HEK293 (cell line): ENCODE measurements at regions not wholly inside any gene's neighbourhood (a gene's known extent, or its start where the extent isn't known, plus 50 kb on each side); places are given as distances from the start of the nearest gene placed in this dataset.

Source experiments
- GLI4 ChIP-seq: fragments of 450-650 bp; formaldehyde crosslinking; IDR thresholded peaks from 2 replicates; pipeline ENCODE4 v1.5.1; 2016; ENCODE audit warnings: missing biosample characterization, missing genetic modification characterization
- KLF16 ChIP-seq: fragments of 450-650 bp; formaldehyde crosslinking; IDR thresholded peaks from 2 replicates; pipeline ENCODE4 v1.5.1; 2017; ENCODE audit warnings: missing biosample characterization, missing genetic modification characterization
- PRDM1 ChIP-seq: fragments of 450-650 bp; formaldehyde crosslinking; IDR thresholded peaks from 2 replicates; pipeline ENCODE4; 2016; ENCODE audit warnings: missing biosample characterization, missing genetic modification characterization
- WT1 ChIP-seq: fragments of 450-650 bp; formaldehyde crosslinking; IDR thresholded peaks from 2 replicates; pipeline ENCODE4 v1.5.1; 2016; ENCODE audit warnings: missing biosample characterization, missing genetic modification characterization
- ZIC2 ChIP-seq: fragments of 450-650 bp; formaldehyde crosslinking; IDR thresholded peaks from 2 replicates; pipeline ENCODE4 v1.5.1; 2016; ENCODE audit warnings: missing biosample characterization, missing genetic modification characterization
- ZNF19 ChIP-seq: fragments of 450-650 bp; formaldehyde crosslinking; IDR thresholded peaks from 2 replicates; pipeline ENCODE4; 2016; ENCODE audit warnings: missing biosample characterization, missing genetic modification characterization, low read depth
- ZNF23 ChIP-seq: fragments of 450-650 bp; formaldehyde crosslinking; IDR thresholded peaks from 2 replicates; pipeline ENCODE4 v1.5.1; 2016; ENCODE audit warnings: missing biosample characterization, missing genetic modification characterization, borderline replicate concordance
- ZNF248 ChIP-seq: fragments of 450-650 bp; formaldehyde crosslinking; IDR thresholded peaks from 2 replicates; pipeline ENCODE4 v1.5.1; 2017; ENCODE audit warnings: missing biosample characterization, missing genetic modification characterization
- ZNF266 ChIP-seq: fragments of 450-650 bp; formaldehyde crosslinking; IDR thresholded peaks from 2 replicates; pipeline ENCODE4 v1.5.1; 2016; ENCODE audit warnings: missing biosample characterization, missing genetic modification characterization, low read depth
- ZNF311 ChIP-seq: fragments of 450-650 bp; formaldehyde crosslinking; IDR thresholded peaks from 2 replicates; pipeline ENCODE4 v1.5.1; 2017; ENCODE audit warnings: missing biosample characterization, missing genetic modification characterization, borderline replicate concordance
- ZNF629 ChIP-seq: fragments of 450-650 bp; formaldehyde crosslinking; IDR thresholded peaks from 2 replicates; pipeline ENCODE4 v1.5.1; 2017; ENCODE audit warnings: missing biosample characterization, missing genetic modification characterization
- ZNF658 ChIP-seq: fragments of 450-650 bp; formaldehyde crosslinking; IDR thresholded peaks from 2 replicates; pipeline ENCODE4; 2016; ENCODE audit warnings: missing biosample characterization, missing genetic modification characterization
- ZNF664 ChIP-seq: fragments of 450-650 bp; formaldehyde crosslinking; IDR thresholded peaks from 2 replicates; pipeline ENCODE4 v1.5.1; 2016; ENCODE audit warnings: missing biosample characterization, missing genetic modification characterization
- TF ChIP-seq, protein P1 (sequence below): fragments of 450-650 bp; formaldehyde crosslinking; IDR thresholded peaks from 2 replicates; pipeline ENCODE4 v1.5.1; 2016; ENCODE audit warnings: missing biosample characterization, missing genetic modification characterization
- TF ChIP-seq, protein P2 (sequence below): fragments of 450-650 bp; formaldehyde crosslinking; optimal IDR thresholded peaks from 2 replicates; pipeline ENCODE3; 2016; ENCODE audit warnings: missing biosample characterization, mild to moderate bottlenecking, missing genetic modification characterization
- TF ChIP-seq, protein P3 (sequence below): fragments of 450-650 bp; formaldehyde crosslinking; IDR thresholded peaks from 2 replicates; pipeline ENCODE4 v1.5.1; 2016; ENCODE audit warnings: missing biosample characterization, missing genetic modification characterization
- TF ChIP-seq, protein P4 (sequence below): fragments of 450-650 bp; formaldehyde crosslinking; IDR thresholded peaks from 2 replicates; pipeline ENCODE4 v1.5.1; 2016; ENCODE audit warnings: missing biosample characterization, missing genetic modification characterization
- TF ChIP-seq, protein P5 (sequence below): fragments of 450-650 bp; formaldehyde crosslinking; conservative IDR thresholded peaks from 2 replicates; pipeline ENCODE4 v1.5.1; 2016; ENCODE audit warnings: low read depth, missing biosample characterization, missing genetic modification characterization
- TF ChIP-seq, protein P6 (sequence below): fragments of 450-650 bp; formaldehyde crosslinking; IDR thresholded peaks from 2 replicates; pipeline ENCODE4 v1.5.1; 2016; ENCODE audit warnings: missing biosample characterization, missing genetic modification characterization
- TF ChIP-seq, protein P7 (sequence below): fragments of 450-650 bp; formaldehyde crosslinking; IDR thresholded peaks from 2 replicates; pipeline ENCODE4 v1.5.1; 2016; ENCODE audit warnings: missing biosample characterization, missing genetic modification characterization, low read depth
- TF ChIP-seq, protein P8 (sequence below): fragments of 450-650 bp; formaldehyde crosslinking; IDR thresholded peaks from 2 replicates; pipeline ENCODE4 v1.5.1; 2017; ENCODE audit warnings: missing biosample characterization, missing genetic modification characterization
- TF ChIP-seq, protein P9 (sequence below): fragments of 450-650 bp; formaldehyde crosslinking; IDR thresholded peaks from 2 replicates; pipeline ENCODE4 v1.5.1; 2017; ENCODE audit warnings: missing biosample characterization, missing genetic modification characterization

DNA sequence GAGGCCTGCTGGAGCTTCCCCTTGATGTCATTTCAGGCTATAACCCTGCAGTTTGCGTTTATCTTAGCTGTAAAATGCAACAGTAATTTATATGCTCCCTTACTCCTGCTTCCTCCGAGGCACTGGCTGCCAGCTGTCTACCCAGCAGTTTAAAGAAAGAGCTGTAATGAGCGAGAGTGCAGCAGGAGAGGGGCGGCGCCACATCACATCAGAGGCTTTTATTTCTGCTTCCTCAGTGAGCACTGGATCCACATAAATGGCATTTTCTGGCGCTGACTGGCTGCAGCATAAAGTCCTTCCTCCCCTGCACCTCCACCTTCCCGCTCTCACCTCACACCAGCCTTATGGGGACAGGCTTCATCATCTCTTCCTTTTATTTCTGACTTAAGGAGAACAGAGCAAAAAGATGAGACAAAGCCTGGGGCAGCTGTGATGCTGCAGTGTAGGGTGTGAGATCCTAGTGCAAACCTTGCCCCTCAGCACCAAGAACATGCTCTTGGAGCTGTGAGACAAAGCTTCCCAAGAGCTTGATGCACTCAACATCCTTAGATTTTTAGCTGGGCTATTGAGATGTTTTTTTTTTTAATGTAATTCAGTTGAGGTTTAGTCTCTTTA lies 829.6 kb upstream of the ZNF608 start (continued):
- no peak for TF ChIP-seq ZNF664 (tag by site-specific recombination)
- TF ChIP-seq ZNF658 (tag by site-specific recombination), result no peak
- TF ChIP-seq ZNF311, result no peak
- TF ChIP-seq, protein P1, sequence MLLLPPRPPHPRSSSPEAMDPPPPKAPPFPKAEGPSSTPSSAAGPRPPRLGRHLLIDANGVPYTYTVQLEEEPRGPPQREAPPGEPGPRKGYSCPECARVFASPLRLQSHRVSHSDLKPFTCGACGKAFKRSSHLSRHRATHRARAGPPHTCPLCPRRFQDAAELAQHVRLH, result no peak
- TF ChIP-seq, protein P2, sequence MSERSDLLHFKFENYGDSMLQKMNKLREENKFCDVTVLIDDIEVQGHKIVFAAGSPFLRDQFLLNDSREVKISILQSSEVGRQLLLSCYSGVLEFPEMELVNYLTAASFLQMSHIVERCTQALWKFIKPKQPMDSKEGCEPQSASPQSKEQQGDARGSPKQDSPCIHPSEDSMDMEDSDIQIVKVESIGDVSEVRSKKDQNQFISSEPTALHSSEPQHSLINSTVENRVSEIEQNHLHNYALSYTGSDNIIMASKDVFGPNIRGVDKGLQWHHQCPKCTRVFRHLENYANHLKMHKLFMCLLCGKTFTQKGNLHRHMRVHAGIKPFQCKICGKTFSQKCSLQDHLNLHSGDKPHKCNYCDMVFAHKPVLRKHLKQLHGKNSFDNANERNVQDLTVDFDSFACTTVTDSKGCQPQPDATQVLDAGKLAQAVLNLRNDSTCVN (tag by site-specific recombination), result no peak
- no peak for TF ChIP-seq ZNF629 (tag by site-specific recombination)
- TF ChIP-seq ZNF19 (tag by site-specific recombination), result no peak
- no peak for TF ChIP-seq ZNF23 (tag by site-specific recombination)
- TF ChIP-seq, protein P3, sequence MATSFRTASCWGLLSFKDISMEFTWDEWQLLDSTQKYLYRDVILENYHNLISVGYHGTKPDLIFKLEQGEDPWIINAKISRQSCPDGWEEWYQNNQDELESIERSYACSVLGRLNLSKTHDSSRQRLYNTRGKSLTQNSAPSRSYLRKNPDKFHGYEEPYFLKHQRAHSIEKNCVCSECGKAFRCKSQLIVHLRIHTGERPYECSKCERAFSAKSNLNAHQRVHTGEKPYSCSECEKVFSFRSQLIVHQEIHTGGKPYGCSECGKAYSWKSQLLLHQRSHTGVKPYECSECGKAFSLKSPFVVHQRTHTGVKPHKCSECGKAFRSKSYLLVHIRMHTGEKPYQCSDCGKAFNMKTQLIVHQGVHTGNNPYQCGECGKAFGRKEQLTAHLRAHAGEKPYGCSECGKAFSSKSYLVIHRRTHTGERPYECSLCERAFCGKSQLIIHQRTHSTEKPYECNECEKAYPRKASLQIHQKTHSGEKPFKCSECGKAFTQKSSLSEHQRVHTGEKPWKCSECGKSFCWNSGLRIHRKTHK (tag by site-specific recombination), result no peak
- no peak for TF ChIP-seq GLI4 (tag by site-specific recombination)
- TF ChIP-seq PRDM1 (tag by site-specific recombination), result no peak
- no peak for TF ChIP-seq ZNF248 (tag by site-specific recombination)
- TF ChIP-seq, protein P4, sequence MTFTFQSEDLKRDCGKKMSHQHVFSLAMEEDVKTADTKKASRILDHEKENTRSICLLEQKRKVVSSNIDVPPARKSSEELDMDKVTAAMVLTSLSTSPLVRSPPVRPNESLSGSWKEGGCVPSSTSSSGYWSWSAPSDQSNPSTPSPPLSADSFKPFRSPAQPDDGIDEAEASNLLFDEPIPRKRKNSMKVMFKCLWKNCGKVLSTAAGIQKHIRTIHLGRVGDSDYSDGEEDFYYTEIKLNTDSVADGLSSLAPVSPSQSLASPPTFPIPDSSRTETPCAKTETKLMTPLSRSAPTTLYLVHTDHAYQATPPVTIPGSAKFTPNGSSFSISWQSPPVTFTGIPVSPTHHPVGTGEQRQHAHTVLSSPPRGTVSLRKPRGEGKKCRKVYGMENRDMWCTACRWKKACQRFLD (tag by site-specific recombination), result no peak
- TF ChIP-seq, protein P5, sequence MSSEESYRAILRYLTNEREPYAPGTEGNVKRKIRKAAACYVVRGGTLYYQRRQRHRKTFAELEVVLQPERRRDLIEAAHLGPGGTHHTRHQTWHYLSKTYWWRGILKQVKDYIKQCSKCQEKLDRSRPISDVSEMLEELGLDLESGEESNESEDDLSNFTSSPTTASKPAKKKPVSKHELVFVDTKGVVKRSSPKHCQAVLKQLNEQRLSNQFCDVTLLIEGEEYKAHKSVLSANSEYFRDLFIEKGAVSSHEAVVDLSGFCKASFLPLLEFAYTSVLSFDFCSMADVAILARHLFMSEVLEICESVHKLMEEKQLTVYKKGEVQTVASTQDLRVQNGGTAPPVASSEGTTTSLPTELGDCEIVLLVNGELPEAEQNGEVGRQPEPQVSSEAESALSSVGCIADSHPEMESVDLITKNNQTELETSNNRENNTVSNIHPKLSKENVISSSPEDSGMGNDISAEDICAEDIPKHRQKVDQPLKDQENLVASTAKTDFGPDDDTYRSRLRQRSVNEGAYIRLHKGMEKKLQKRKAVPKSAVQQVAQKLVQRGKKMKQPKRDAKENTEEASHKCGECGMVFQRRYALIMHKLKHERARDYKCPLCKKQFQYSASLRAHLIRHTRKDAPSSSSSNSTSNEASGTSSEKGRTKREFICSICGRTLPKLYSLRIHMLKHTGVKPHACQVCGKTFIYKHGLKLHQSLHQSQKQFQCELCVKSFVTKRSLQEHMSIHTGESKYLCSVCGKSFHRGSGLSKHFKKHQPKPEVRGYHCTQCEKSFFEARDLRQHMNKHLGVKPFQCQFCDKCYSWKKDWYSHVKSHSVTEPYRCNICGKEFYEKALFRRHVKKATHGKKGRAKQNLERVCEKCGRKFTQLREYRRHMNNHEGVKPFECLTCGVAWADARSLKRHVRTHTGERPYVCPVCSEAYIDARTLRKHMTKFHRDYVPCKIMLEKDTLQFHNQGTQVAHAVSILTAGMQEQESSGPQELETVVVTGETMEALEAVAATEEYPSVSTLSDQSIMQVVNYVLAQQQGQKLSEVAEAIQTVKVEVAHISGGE (tag by site-specific recombination), result no peak; the same call in 1 of the 2 replicates
- no peak for TF ChIP-seq ZNF266
- TF ChIP-seq, protein P6, sequence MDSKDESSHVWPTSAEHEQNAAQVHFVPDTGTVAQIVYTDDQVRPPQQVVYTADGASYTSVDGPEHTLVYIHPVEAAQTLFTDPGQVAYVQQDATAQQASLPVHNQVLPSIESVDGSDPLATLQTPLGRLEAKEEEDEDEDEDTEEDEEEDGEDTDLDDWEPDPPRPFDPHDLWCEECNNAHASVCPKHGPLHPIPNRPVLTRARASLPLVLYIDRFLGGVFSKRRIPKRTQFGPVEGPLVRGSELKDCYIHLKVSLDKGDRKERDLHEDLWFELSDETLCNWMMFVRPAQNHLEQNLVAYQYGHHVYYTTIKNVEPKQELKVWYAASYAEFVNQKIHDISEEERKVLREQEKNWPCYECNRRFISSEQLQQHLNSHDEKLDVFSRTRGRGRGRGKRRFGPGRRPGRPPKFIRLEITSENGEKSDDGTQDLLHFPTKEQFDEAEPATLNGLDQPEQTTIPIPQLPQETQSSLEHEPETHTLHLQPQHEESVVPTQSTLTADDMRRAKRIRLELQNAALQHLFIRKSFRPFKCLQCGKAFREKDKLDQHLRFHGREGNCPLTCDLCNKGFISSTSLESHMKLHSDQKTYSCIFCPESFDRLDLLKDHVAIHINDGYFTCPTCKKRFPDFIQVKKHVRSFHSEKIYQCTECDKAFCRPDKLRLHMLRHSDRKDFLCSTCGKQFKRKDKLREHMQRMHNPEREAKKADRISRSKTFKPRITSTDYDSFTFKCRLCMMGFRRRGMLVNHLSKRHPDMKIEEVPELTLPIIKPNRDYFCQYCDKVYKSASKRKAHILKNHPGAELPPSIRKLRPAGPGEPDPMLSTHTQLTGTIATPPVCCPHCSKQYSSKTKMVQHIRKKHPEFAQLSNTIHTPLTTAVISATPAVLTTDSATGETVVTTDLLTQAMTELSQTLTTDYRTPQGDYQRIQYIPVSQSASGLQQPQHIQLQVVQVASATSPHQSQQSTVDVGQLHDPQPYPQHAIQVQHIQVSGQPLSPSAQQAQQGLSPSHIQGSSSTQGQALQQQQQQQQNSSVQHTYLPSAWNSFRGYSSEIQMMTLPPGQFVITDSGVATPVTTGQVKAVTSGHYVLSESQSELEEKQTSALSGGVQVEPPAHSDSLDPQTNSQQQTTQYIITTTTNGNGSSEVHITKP (tag by site-specific recombination), result no peak
- TF ChIP-seq, protein P7, sequence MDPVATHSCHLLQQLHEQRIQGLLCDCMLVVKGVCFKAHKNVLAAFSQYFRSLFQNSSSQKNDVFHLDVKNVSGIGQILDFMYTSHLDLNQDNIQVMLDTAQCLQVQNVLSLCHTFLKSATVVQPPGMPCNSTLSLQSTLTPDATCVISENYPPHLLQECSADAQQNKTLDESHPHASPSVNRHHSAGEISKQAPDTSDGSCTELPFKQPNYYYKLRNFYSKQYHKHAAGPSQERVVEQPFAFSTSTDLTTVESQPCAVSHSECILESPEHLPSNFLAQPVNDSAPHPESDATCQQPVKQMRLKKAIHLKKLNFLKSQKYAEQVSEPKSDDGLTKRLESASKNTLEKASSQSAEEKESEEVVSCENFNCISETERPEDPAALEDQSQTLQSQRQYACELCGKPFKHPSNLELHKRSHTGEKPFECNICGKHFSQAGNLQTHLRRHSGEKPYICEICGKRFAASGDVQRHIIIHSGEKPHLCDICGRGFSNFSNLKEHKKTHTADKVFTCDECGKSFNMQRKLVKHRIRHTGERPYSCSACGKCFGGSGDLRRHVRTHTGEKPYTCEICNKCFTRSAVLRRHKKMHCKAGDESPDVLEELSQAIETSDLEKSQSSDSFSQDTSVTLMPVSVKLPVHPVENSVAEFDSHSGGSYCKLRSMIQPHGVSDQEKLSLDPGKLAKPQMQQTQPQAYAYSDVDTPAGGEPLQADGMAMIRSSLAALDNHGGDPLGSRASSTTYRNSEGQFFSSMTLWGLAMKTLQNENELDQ (tag by site-specific recombination), result no peak
- TF ChIP-seq, protein P8, sequence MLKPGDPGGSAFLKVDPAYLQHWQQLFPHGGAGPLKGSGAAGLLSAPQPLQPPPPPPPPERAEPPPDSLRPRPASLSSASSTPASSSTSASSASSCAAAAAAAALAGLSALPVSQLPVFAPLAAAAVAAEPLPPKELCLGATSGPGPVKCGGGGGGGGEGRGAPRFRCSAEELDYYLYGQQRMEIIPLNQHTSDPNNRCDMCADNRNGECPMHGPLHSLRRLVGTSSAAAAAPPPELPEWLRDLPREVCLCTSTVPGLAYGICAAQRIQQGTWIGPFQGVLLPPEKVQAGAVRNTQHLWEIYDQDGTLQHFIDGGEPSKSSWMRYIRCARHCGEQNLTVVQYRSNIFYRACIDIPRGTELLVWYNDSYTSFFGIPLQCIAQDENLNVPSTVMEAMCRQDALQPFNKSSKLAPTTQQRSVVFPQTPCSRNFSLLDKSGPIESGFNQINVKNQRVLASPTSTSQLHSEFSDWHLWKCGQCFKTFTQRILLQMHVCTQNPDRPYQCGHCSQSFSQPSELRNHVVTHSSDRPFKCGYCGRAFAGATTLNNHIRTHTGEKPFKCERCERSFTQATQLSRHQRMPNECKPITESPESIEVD (tag by site-specific recombination), result peak; percentile 70
- TF ChIP-seq ZIC2 (tag by site-specific recombination), result no peak
- TF ChIP-seq KLF16 (tag by site-specific recombination), result 0 out of 2 replicates have a peak, but pooled peaks have one; percentile 26
- TF ChIP-seq, protein P9, sequence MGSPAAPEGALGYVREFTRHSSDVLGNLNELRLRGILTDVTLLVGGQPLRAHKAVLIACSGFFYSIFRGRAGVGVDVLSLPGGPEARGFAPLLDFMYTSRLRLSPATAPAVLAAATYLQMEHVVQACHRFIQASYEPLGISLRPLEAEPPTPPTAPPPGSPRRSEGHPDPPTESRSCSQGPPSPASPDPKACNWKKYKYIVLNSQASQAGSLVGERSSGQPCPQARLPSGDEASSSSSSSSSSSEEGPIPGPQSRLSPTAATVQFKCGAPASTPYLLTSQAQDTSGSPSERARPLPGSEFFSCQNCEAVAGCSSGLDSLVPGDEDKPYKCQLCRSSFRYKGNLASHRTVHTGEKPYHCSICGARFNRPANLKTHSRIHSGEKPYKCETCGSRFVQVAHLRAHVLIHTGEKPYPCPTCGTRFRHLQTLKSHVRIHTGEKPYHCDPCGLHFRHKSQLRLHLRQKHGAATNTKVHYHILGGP, result no peak
- no peak for TF ChIP-seq WT1 (tag by site-specific recombination)
